ENCODE measurements at regions not wholly inside any gene's neighbourhood (a gene's known extent, or its start where the extent isn't known, plus 50 kb on each side); places are given as distances from the start of the nearest gene placed in this dataset.

GRCh38 chr14:55762595-55763232 is 182.7 kb downstream of the KTN1 start:
- no peak for DNase-seq (ENCODE audit: low spot score)
- Histone ChIP-seq H3K9me3 (ENCODE audit: control insufficient read depth in 4 of 4, low read length in 3 of 4) (no peaks in the 10 kb centered on the region), H3K4me3 (ENCODE audit: low read depth in 1 of 3, low read length in 3 of 3) (no peak overlapping the region), H3K36me3 (ENCODE audit: control insufficient read depth in 4 of 4, insufficient read depth in 3 of 4, low read depth in 1 of 4, low read length in 3 of 4) (no peaks in the 10 kb centered on the region), H3K27ac (ENCODE audit: low read depth in 1 of 2, low read length in 2 of 2) (no peak overlapping the region), H3K27me3 (ENCODE audit: control insufficient read depth in 4 of 4, insufficient read depth in 4 of 4, low read length in 3 of 4) (no peaks in the 10 kb centered on the region), H3K4me1 (ENCODE audit: control insufficient read depth in 4 of 4, insufficient read depth in 4 of 4, low read length in 3 of 4) (no peaks in the 10 kb centered on the region), H3K9ac (ENCODE audit: low read depth in 1 of 2, low read length in 2 of 2) (no peak overlapping the region)
- WGBS = 74% methylated on average over 5 of the region's 5 CpGs
- TF ChIP-seq RAD21 (IDR thresholded peaks at IDR 0.05) (no peak), EGR1 (IDR thresholded peaks at IDR 0.05; ENCODE audit: low read depth in 2 of 2) (no peak), SP1 (IDR thresholded peaks at IDR 0.05) (no peak)

DNA sequence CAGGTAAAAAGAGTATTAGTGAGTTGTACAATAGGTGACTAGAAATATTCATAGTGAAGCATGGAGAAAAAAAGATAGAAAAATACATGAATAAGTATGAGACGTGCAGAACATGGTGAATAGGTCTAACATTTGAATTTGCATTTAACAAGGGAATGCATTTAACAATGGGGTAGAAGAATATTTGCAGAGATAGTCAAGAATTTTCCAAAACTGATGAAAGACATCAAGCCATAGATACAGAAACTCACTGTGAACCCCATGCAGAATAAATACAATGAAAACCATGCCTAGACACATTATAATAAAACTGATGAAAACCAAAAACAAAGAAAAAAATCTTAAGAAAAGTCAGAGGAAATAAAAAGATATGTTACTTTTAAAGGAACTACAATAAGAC is 184.8 kb downstream of the KTN1 start:
- no peak for DNase-seq (ENCODE audit: low spot score)
- 58% methylated on average over 1 of the region's 1 CpG for WGBS
- no peak overlapping the region for H3K27ac ChIP-seq (ENCODE audit: low read depth in 1 of 2, low read length in 2 of 2)
- H3K4me3 ChIP-seq (ENCODE audit: low read depth in 1 of 3, low read length in 3 of 3) = no peak overlapping the region
- no peaks in the 10 kb centered on the region for H3K9me3 ChIP-seq (ENCODE audit: control insufficient read depth in 4 of 4, low read length in 3 of 4)
- H3K27me3 ChIP-seq (ENCODE audit: control insufficient read depth in 4 of 4, insufficient read depth in 4 of 4, low read length in 3 of 4) = no peaks in the 10 kb centered on the region
- H3K36me3 ChIP-seq (ENCODE audit: control insufficient read depth in 4 of 4, insufficient read depth in 3 of 4, low read depth in 1 of 4, low read length in 3 of 4) = no peaks in the 10 kb centered on the region
- H3K9ac ChIP-seq (ENCODE audit: low read depth in 1 of 2, low read length in 2 of 2) = no peak overlapping the region
- TF ChIP-seq, protein P1, sequence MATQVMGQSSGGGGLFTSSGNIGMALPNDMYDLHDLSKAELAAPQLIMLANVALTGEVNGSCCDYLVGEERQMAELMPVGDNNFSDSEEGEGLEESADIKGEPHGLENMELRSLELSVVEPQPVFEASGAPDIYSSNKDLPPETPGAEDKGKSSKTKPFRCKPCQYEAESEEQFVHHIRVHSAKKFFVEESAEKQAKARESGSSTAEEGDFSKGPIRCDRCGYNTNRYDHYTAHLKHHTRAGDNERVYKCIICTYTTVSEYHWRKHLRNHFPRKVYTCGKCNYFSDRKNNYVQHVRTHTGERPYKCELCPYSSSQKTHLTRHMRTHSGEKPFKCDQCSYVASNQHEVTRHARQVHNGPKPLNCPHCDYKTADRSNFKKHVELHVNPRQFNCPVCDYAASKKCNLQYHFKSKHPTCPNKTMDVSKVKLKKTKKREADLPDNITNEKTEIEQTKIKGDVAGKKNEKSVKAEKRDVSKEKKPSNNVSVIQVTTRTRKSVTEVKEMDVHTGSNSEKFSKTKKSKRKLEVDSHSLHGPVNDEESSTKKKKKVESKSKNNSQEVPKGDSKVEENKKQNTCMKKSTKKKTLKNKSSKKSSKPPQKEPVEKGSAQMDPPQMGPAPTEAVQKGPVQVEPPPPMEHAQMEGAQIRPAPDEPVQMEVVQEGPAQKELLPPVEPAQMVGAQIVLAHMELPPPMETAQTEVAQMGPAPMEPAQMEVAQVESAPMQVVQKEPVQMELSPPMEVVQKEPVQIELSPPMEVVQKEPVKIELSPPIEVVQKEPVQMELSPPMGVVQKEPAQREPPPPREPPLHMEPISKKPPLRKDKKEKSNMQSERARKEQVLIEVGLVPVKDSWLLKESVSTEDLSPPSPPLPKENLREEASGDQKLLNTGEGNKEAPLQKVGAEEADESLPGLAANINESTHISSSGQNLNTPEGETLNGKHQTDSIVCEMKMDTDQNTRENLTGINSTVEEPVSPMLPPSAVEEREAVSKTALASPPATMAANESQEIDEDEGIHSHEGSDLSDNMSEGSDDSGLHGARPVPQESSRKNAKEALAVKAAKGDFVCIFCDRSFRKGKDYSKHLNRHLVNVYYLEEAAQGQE (IDR thresholded peaks at IDR 0.05) = no peak
- TF ChIP-seq NR2F2 (IDR thresholded peaks at IDR 0.05) (no peak), YY1 (IDR thresholded peaks at IDR 0.05) (no peak), ATF3 (IDR thresholded peaks at IDR 0.05) (no peak), HNF4G (IDR thresholded peaks at IDR 0.05) (no peak), RXRA (IDR thresholded peaks at IDR 0.05) (no peak), ZBTB33 (IDR thresholded peaks at IDR 0.05) (no peak), CTCF (IDR thresholded peaks at IDR 0.05; ENCODE audit: low read depth, low read length, missing input control) (no peak), SP1 (IDR thresholded peaks at IDR 0.05) (no peak), JUND (IDR thresholded peaks at IDR 0.05) (no peak), TAF1 (conservative IDR thresholded peaks at IDR 0.05) (no peak), GABPA (IDR thresholded peaks at IDR 0.05 in 1 of 2, conservative IDR thresholded peaks at IDR 0.05 in 1 of 2) (no peak), FOXA1 (IDR thresholded peaks at IDR 0.05) (no peak), MAX (IDR thresholded peaks at IDR 0.05) (no peak), EGR1 (IDR thresholded peaks at IDR 0.05; ENCODE audit: low read depth in 2 of 2) (no peak), RAD21 (IDR thresholded peaks at IDR 0.05) (no peak), HNF4A (conservative IDR thresholded peaks at IDR 0.05) (no peak), FOXA2 (IDR thresholded peaks at IDR 0.05) (no peak)
- no peaks in the 10 kb centered on the region for H3K4me1 ChIP-seq (ENCODE audit: control insufficient read depth in 4 of 4, insufficient read depth in 4 of 4, low read length in 3 of 4)

All from liver (tissue), 8 donors.